ENCODE measurements at regions not wholly inside any gene's neighbourhood (a gene's known extent, or its start where the extent isn't known, plus 50 kb on each side); places are given as distances from the start of the nearest gene placed in this dataset.

GRCh38 chr5:174409070-174409469, 315.3 kb upstream of the MSX2 start:
- TF ChIP-seq CTCF (conservative IDR thresholded peaks at IDR 0.05; ENCODE audit: low read length) (peak; percentile 18; the same call in 1 of the 2 replicates), EZH2phosphoT487 (IDR thresholded peaks at IDR 0.05; ENCODE audit: borderline replicate concordance) (no peak)

All from Loucy (cell line).